ENCODE measurements at regions not wholly inside any gene's neighbourhood (a gene's known extent, or its start where the extent isn't known, plus 50 kb on each side); places are given as distances from the start of the nearest gene placed in this dataset.

GRCh38 chr12:112573141-112573540 lies 154.4 kb downstream of the PTPN11 start:
- Histone ChIP-seq H2BK120ac (ENCODE audit: low read depth, low read length) (no peak overlapping the region), H3K23ac (ENCODE audit: low read depth, low read length) (no peak overlapping the region), H3K4me3 (ENCODE audit: insufficient read depth, low read depth, low read length) (no peak overlapping the region), H2AK9ac (replicated peaks; ENCODE audit: low read depth, low read length, poor library complexity) (no peak overlapping the region), H4K20me1 (ENCODE audit: insufficient read depth, low read length) (no peaks in the 10 kb centered on the region), H3K56ac (ENCODE audit: extremely low read depth, insufficient read depth, low read length) (no peak overlapping the region), H3K18ac (ENCODE audit: low read depth, low read length) (no peak overlapping the region), H2BK15ac (ENCODE audit: low read depth, low read length) (no peak overlapping the region), H3K4me1 (ENCODE audit: control insufficient read depth, insufficient read depth, low read length) (no peaks in the 10 kb centered on the region), H4K91ac (ENCODE audit: insufficient read depth, low read depth, low read length) (no peak overlapping the region), H3K27me3 (ENCODE audit: control insufficient read depth, insufficient read depth, low read length) (peaks cover 9% of the 10 kb centered on the region), H3K9ac (ENCODE audit: low read depth, low read length) (no peak overlapping the region), H3K79me1 (ENCODE audit: low read depth in 1 of 2, low read length in 2 of 2) (no peaks in the 10 kb centered on the region), H2AFZ (replicated peaks; ENCODE audit: low read length, poor library complexity) (no peak overlapping the region), H3K36me3 (ENCODE audit: control insufficient read depth, insufficient read depth, low read length) (no peaks in the 10 kb centered on the region), H2BK5ac (ENCODE audit: low read depth, low read length, poor library complexity, severe bottlenecking) (no peak overlapping the region), H4K5ac (ENCODE audit: low read depth, low read length) (no peak overlapping the region), H3K9me3 (ENCODE audit: control insufficient read depth, insufficient read depth, low read length) (no peaks in the 10 kb centered on the region), H4K8ac (ENCODE audit: low read depth in 2 of 2, low read length in 2 of 2) (no peak overlapping the region), H3K4ac (ENCODE audit: low read depth, low read length) (no peak overlapping the region), H3K4me2 (ENCODE audit: low read depth, low read length) (no peak overlapping the region), H3K27ac (ENCODE audit: insufficient read depth, low read length) (no peak overlapping the region), H3K14ac (replicated peaks; ENCODE audit: low read depth, low read length) (no peak overlapping the region), H3K9me1 (ENCODE audit: insufficient read depth, low read length) (no peaks in the 10 kb centered on the region), H2BK20ac (ENCODE audit: low read depth, low read length) (no peak overlapping the region), H2AK5ac (ENCODE audit: low read depth, low read length) (no peak overlapping the region)
- dilution Hi-C loops (cut with HindIII; ENCODE audit: low sequenced_read_pairs, unreplicated experiment) = no loop called here
- intact Hi-C loops (cut with micrococcal nuclease) = no loop called here
- POLR2A ChIA-PET (ENCODE audit: unreplicated experiment) = no interaction called here
- TF ChIP-seq NFE2L2 (IDR thresholded peaks at IDR 0.05; ENCODE audit: low read depth, low read length) (no peak), SMC3 (IDR thresholded peaks at IDR 0.05; ENCODE audit: low read depth, low read length) (no peak), MAFK (IDR thresholded peaks at IDR 0.05; ENCODE audit: low read depth, low read length) (no peak), FOS (IDR thresholded peaks at IDR 0.05; ENCODE audit: low read depth, low read length) (no peak), USF2 (IDR thresholded peaks at IDR 0.05; ENCODE audit: low read depth, low read length) (no peak), ELK1 (IDR thresholded peaks at IDR 0.05; ENCODE audit: borderline replicate concordance, low read depth, low read length) (no peak), CEBPB (IDR thresholded peaks at IDR 0.05; ENCODE audit: low read depth, low read length) (no peak), MAZ (IDR thresholded peaks at IDR 0.05; ENCODE audit: borderline replicate concordance, low read depth, low read length) (no peak)
- DNase-seq (no peak), ATAC-seq (ENCODE audit: low read depth) (no peak)
- BruUV-seq (replicated peaks) = no TSS peak
- no CpG with 5 or more reads among the region's 2 CpGs for WGBS, 2 experiments (ENCODE audit: extremely low coverage in 2 of 2, insufficient read length in 1 of 2)
- in situ Hi-C loops (cut with MboI; ENCODE audit: low sequenced_read_pairs) = no loop called here
- CTCF ChIA-PET = interaction anchor here (0.6 kb wide), 1 partner anchor 828 kb away, joined by 3 read pairs; no protein-coding TSS in a partner anchor
